ENCODE measurements at regions not wholly inside any gene's neighbourhood (a gene's known extent, or its start where the extent isn't known, plus 50 kb on each side); places are given as distances from the start of the nearest gene placed in this dataset.

GRCh38 chr20:54293526-54293925, 85.6 kb downstream of the PFDN4 start:
- no peaks in the 10 kb centered on the region for H3K36me3 ChIP-seq (ENCODE audit: control insufficient read depth, insufficient read depth, low read length)
- no peak for DNase-seq (ENCODE audit: extremely low read depth, insufficient read length)
- no peak for TF ChIP-seq CTCF (IDR thresholded peaks at IDR 0.05; ENCODE audit: insufficient read depth, low read length, poor library complexity, severe bottlenecking)
- no peak overlapping the region for H3K4me3 ChIP-seq (replicated peaks; ENCODE audit: low read depth, low read length)
- no peaks in the 10 kb centered on the region for H3K27me3 ChIP-seq (replicated peaks; ENCODE audit: control insufficient read depth, insufficient read depth, low read length)

GRCh38 chr20:54294094-54294493, 86.2 kb downstream of the PFDN4 start:
- TF ChIP-seq CTCF (IDR thresholded peaks at IDR 0.05; ENCODE audit: insufficient read depth, low read length, poor library complexity, severe bottlenecking): no peak
- Histone ChIP-seq H3K4me3 (replicated peaks; ENCODE audit: low read depth, low read length) (no peak overlapping the region), H3K27me3 (replicated peaks; ENCODE audit: control insufficient read depth, insufficient read depth, low read length) (no peaks in the 10 kb centered on the region), H3K36me3 (ENCODE audit: control insufficient read depth, insufficient read depth, low read length) (no peaks in the 10 kb centered on the region)
- no peak for DNase-seq (ENCODE audit: extremely low read depth, insufficient read length)

GRCh38 chr20:54295686-54296085, 87.8 kb downstream of the PFDN4 start:
- TF ChIP-seq CTCF (IDR thresholded peaks at IDR 0.05; ENCODE audit: insufficient read depth, low read length, poor library complexity, severe bottlenecking): no peak
- no peaks in the 10 kb centered on the region for H3K27me3 ChIP-seq (replicated peaks; ENCODE audit: control insufficient read depth, insufficient read depth, low read length)
- H3K4me3 ChIP-seq (replicated peaks; ENCODE audit: low read depth, low read length): no peak overlapping the region
- DNase-seq (ENCODE audit: extremely low read depth, insufficient read length): no peak
- no peaks in the 10 kb centered on the region for H3K36me3 ChIP-seq (ENCODE audit: control insufficient read depth, insufficient read depth, low read length)

- no peak for DNase-seq (ENCODE audit: extremely low read depth, insufficient read length)
- Histone ChIP-seq H3K36me3 (ENCODE audit: control insufficient read depth, insufficient read depth, low read length) (no peaks in the 10 kb centered on the region), H3K27me3 (replicated peaks; ENCODE audit: control insufficient read depth, insufficient read depth, low read length) (no peaks in the 10 kb centered on the region), H3K4me3 (replicated peaks; ENCODE audit: low read depth, low read length) (no peak overlapping the region)
- TF ChIP-seq CTCF (IDR thresholded peaks at IDR 0.05; ENCODE audit: insufficient read depth, low read length, poor library complexity, severe bottlenecking): no peak
These were observed 97.5 kb downstream of the PFDN4 start for GRCh38 chr20:54305421-54305820.

- no peak for DNase-seq (ENCODE audit: extremely low read depth, insufficient read length)
- Histone ChIP-seq H3K27me3 (replicated peaks; ENCODE audit: control insufficient read depth, insufficient read depth, low read length) (no peaks in the 10 kb centered on the region), H3K4me3 (replicated peaks; ENCODE audit: low read depth, low read length) (no peak overlapping the region), H3K36me3 (ENCODE audit: control insufficient read depth, insufficient read depth, low read length) (no peaks in the 10 kb centered on the region)
- no peak for TF ChIP-seq CTCF (IDR thresholded peaks at IDR 0.05; ENCODE audit: insufficient read depth, low read length, poor library complexity, severe bottlenecking)
These were observed 99.3 kb downstream of the PFDN4 start for GRCh38 chr20:54306985-54307710.

- H3K36me3 ChIP-seq (ENCODE audit: control insufficient read depth, insufficient read depth, low read length): no peaks in the 10 kb centered on the region
- H3K4me3 ChIP-seq (replicated peaks; ENCODE audit: low read depth, low read length): no peak overlapping the region
- no peak for TF ChIP-seq CTCF (IDR thresholded peaks at IDR 0.05; ENCODE audit: insufficient read depth, low read length, poor library complexity, severe bottlenecking)
- no peak for DNase-seq (ENCODE audit: extremely low read depth, insufficient read length)
- H3K27me3 ChIP-seq (replicated peaks; ENCODE audit: control insufficient read depth, insufficient read depth, low read length): no peaks in the 10 kb centered on the region
These were observed 100.9 kb downstream of the PFDN4 start for GRCh38 chr20:54308804-54309203.
